ACC112 (cell line): ENCODE measurements at regions not wholly inside any gene's neighbourhood (a gene's known extent, or its start where the extent isn't known, plus 50 kb on each side); places are given as distances from the start of the nearest gene placed in this dataset.
"Not testable (repeated sequence)": the region's sequence is repeated elsewhere in the genome, so short reads cannot be mapped to it uniquely, and the experiment has no call there.

Source experiments
- H2AFZ ChIP-seq: fragments of 200-600 bp; sonication (generic); one replicate; pipeline ENCODE4 v1.6.0; 2017; ENCODE audit warnings: antibody characterized with exemption, low read length; ENCODE audit not compliant: unreplicated experiment
- H3K27ac ChIP-seq: fragments of 200-600 bp; sonication (generic); 2 replicates; pipeline ENCODE4 v1.5.1; 2014; ENCODE audit warnings: low read depth, mild to moderate bottlenecking, antibody characterized with exemption, low read length, moderate library complexity
- H3K27me3 ChIP-seq: fragments of 200-600 bp; sonication (generic); 2 replicates; pipeline ENCODE4 v1.6.1; 2014; ENCODE audit warnings: mild to moderate bottlenecking, antibody characterized with exemption, low read length, moderate library complexity, mixed read lengths; ENCODE audit not compliant: insufficient read depth
- H3K36me3 ChIP-seq: fragments of 200-600 bp; sonication (generic); 2 replicates; pipeline ENCODE4 v1.6.1; 2016; ENCODE audit warnings: mild to moderate bottlenecking, antibody characterized with exemption, low read length, moderate library complexity, mixed read lengths; ENCODE audit not compliant: insufficient read depth
- H3K4me1 ChIP-seq: fragments of 200-600 bp; sonication (generic); one replicate; pipeline ENCODE4 v1.6.1; 2016; ENCODE audit warnings: low read length, mixed read lengths; ENCODE audit not compliant: insufficient read depth, unreplicated experiment, control insufficient read depth
- H3K4me3 ChIP-seq: fragments of 200-600 bp; sonication (generic); 2 replicates; pipeline ENCODE4 v1.5.1; 2014; ENCODE audit warnings: mild to moderate bottlenecking, low read depth, low read length
- H3K79me2 ChIP-seq: fragments of 200-600 bp; sonication (generic); one replicate; pipeline ENCODE4 v1.6.0; 2016; ENCODE audit warnings: low read length; ENCODE audit not compliant: control insufficient read depth, unreplicated experiment, insufficient read depth

GRCh38 chr14:97057238-97058073 lies 260.3 kb downstream of the VRK1 start:
- no peaks in the 10 kb centered on the region for H3K36me3 ChIP-seq
- H3K27ac ChIP-seq, result no peak overlapping the region
- no peaks in the 10 kb centered on the region for H3K4me1 ChIP-seq
- H2AFZ ChIP-seq, result no peak overlapping the region
- no peak overlapping the region for H3K4me3 ChIP-seq
- no peaks in the 10 kb centered on the region for H3K27me3 ChIP-seq
- no peaks in the 10 kb centered on the region for H3K79me2 ChIP-seq

- no peaks in the 10 kb centered on the region for H3K79me2 ChIP-seq
- H3K4me1 ChIP-seq, result no peaks in the 10 kb centered on the region
- H3K27me3 ChIP-seq, result no peaks in the 10 kb centered on the region
- no peak overlapping the region for H2AFZ ChIP-seq
- H3K27ac ChIP-seq, result no peak overlapping the region
- H3K36me3 ChIP-seq, result no peaks in the 10 kb centered on the region
- H3K4me3 ChIP-seq, result no peak overlapping the region
Measured at GRCh38 chr14:97058074-97058467, 260.9 kb downstream of the VRK1 start.

- H3K4me1 ChIP-seq, result no peaks in the 10 kb centered on the region
- no peaks in the 10 kb centered on the region for H3K27me3 ChIP-seq
- no peaks in the 10 kb centered on the region for H3K79me2 ChIP-seq
- H3K27ac ChIP-seq, result no peak overlapping the region
- no peak overlapping the region for H2AFZ ChIP-seq
- H3K4me3 ChIP-seq, result no peak overlapping the region
- H3K36me3 ChIP-seq, result no peaks in the 10 kb centered on the region
Measured at GRCh38 chr14:97058589-97058988, 261.4 kb downstream of the VRK1 start.

- Histone ChIP-seq H2AFZ (no peak overlapping the region), H3K27me3 (no peaks in the 10 kb centered on the region), H3K36me3 (no peaks in the 10 kb centered on the region), H3K27ac (no peak overlapping the region), H3K4me1 (no peaks in the 10 kb centered on the region), H3K79me2 (no peaks in the 10 kb centered on the region), H3K4me3 (no peak overlapping the region)
Measured at GRCh38 chr14:97061198-97061597, 264.0 kb downstream of the VRK1 start.

GRCh38 chr14:97061714-97062113 lies 264.5 kb downstream of the VRK1 start:
- no peak overlapping the region for H2AFZ ChIP-seq
- H3K79me2 ChIP-seq, result no peaks in the 10 kb centered on the region
- no peak overlapping the region for H3K27ac ChIP-seq
- H3K36me3 ChIP-seq, result no peaks in the 10 kb centered on the region
- H3K4me3 ChIP-seq, result no peak overlapping the region
- no peaks in the 10 kb centered on the region for H3K27me3 ChIP-seq
- no peaks in the 10 kb centered on the region for H3K4me1 ChIP-seq

GRCh38 chr14:97065305-97066067 lies 268.3 kb downstream of the VRK1 start:
- Histone ChIP-seq H3K79me2 (no peaks in the 10 kb centered on the region), H3K4me1 (no peaks in the 10 kb centered on the region), H3K36me3 (no peaks in the 10 kb centered on the region), H3K27ac (no peak overlapping the region), H3K4me3 (no peak overlapping the region), H2AFZ (no peak overlapping the region), H3K27me3 (no peaks in the 10 kb centered on the region)

- Histone ChIP-seq H3K79me2 (no peaks in the 10 kb centered on the region), H3K4me3 (no peak overlapping the region), H2AFZ (no peak overlapping the region), H3K27me3 (no peaks in the 10 kb centered on the region), H3K36me3 (no peaks in the 10 kb centered on the region), H3K27ac (no peak overlapping the region), H3K4me1 (no peaks in the 10 kb centered on the region)
Measured at GRCh38 chr14:97066068-97066899, 269.1 kb downstream of the VRK1 start.

- H3K27me3 ChIP-seq, H3K79me2 ChIP-seq, H3K4me3 ChIP-seq, H3K4me1 ChIP-seq, H3K36me3 ChIP-seq, H2AFZ ChIP-seq, H3K27ac ChIP-seq: not testable (repeated sequence)
Measured at GRCh38 chr14:97068293-97068692, 271.1 kb downstream of the VRK1 start.

GRCh38 chr14:97070259-97070658 lies 273.1 kb downstream of the VRK1 start:
- H3K27ac ChIP-seq, result no peak overlapping the region

GRCh38 chr14:97071177-97071576 lies 274.0 kb downstream of the VRK1 start:
- no peaks in the 10 kb centered on the region for H3K79me2 ChIP-seq
- no peaks in the 10 kb centered on the region for H3K4me1 ChIP-seq
- no peaks in the 10 kb centered on the region for H3K27me3 ChIP-seq
- no peaks in the 10 kb centered on the region for H3K36me3 ChIP-seq
- no peak overlapping the region for H2AFZ ChIP-seq
- no peak overlapping the region for H3K27ac ChIP-seq
- H3K4me3 ChIP-seq, result no peak overlapping the region

More at GRCh38 chr14:97070259-97070658, 273.1 kb downstream of the VRK1 start:
- H2AFZ ChIP-seq, result no peak overlapping the region
- H3K79me2 ChIP-seq, result no peaks in the 10 kb centered on the region
- H3K4me1 ChIP-seq, result no peaks in the 10 kb centered on the region
- no peaks in the 10 kb centered on the region for H3K36me3 ChIP-seq
- H3K4me3 ChIP-seq, result no peak overlapping the region
- H3K27me3 ChIP-seq, result no peaks in the 10 kb centered on the region
